ENCODE measurements at regions not wholly inside any gene's neighbourhood (a gene's known extent, or its start where the extent isn't known, plus 50 kb on each side); places are given as distances from the start of the nearest gene placed in this dataset.

DNA sequence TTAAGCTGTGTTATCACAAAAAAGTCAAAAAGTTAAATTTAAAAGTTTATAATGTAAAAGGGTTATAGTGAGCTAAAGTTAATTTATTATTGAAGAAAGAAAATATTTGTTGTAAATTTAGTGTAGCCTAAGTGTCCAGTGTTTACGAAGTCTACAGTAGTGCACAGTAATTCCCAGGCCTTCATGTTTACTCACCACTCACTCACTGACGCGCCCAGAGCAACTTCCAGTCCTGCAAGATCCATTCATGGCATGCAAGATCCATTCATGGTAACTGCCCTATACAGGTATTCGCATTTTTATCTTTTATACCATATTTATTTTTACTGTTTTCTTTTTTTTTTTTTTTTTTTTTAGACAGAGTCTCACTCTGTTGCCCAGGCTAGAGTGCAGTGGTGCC is 69.5 kb downstream of the TPRA1 start:
- H3K4me3 ChIP-seq (ENCODE audit: low read length) = no peak overlapping the region
- DNase-seq (ENCODE audit: low read depth) = no peak
- H3K9me3 ChIP-seq (ENCODE audit: control insufficient read depth, low read length) = peaks cover 20% of the 10 kb centered on the region
- H3K9ac ChIP-seq (ENCODE audit: low read length) = no peak overlapping the region
- no peaks in the 10 kb centered on the region for H3K36me3 ChIP-seq (ENCODE audit: control insufficient read depth, insufficient read depth, low read length, severe bottlenecking)
- peaks cover 29% of the 10 kb centered on the region for H3K27me3 ChIP-seq (replicated peaks; ENCODE audit: control insufficient read depth, insufficient read depth, low read length)
- H3K4me1 ChIP-seq (ENCODE audit: control insufficient read depth, insufficient read depth, low read length) = no peaks in the 10 kb centered on the region

DNA sequence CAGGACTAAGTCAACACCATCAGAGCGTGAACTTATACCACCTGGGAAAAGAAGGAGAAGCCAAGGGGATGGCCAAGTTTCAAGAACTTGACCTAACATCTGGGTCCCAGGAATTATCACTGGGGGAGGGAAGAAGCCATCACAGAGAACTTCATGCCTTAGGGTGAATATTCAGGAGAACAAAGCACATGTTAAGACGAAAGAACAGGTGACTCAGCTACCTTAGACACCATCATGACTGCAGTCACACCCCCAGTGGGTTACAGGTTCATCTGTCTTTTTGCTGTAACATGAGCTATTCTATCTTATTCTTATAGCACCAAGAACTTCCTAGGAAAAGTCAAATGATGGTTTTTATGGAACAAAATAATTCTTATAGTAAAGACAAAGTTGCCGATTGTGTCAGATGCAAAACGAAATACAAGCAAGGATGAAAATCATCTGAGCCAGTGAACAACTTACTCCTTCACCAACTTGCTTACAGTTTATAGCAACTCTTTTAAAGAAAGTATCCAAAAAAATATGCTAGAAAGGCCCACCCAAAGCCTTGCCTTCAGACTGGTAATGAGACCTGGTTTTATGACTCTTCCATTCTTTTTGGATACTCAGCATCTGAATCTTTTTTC is 72.0 kb downstream of the TPRA1 start:
- Histone ChIP-seq H3K4me3 (ENCODE audit: low read length) (no peak overlapping the region), H3K27me3 (replicated peaks; ENCODE audit: control insufficient read depth, insufficient read depth, low read length) (peaks cover 18% of the 10 kb centered on the region), H3K9me3 (ENCODE audit: control insufficient read depth, low read length) (peaks cover 20% of the 10 kb centered on the region), H3K4me1 (ENCODE audit: control insufficient read depth, insufficient read depth, low read length) (no peaks in the 10 kb centered on the region), H3K9ac (ENCODE audit: low read length) (no peak overlapping the region), H3K36me3 (ENCODE audit: control insufficient read depth, insufficient read depth, low read length, severe bottlenecking) (no peaks in the 10 kb centered on the region)
- DNase-seq (ENCODE audit: low read depth) = no peak

DNA sequence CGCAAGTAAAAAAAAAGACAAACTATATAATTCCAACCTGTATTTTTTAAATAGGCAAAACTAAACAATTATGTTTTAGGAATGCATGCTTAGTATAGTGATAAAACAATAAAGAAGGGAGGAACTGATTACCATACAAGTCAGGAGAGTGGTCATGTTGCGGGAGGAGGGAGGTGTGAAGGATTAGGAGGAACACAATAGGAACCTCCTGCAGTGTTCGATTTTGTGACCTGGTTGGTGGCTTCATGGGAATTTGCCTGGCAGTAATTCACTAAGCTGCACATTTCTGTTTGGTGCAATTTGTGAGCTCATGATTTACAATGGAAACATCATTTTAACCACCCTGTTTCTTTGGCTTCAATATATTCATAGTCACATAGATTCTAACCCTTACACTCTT is 78.3 kb downstream of the TPRA1 start:
- Histone ChIP-seq H3K4me1 (ENCODE audit: control insufficient read depth, insufficient read depth, low read length) (no peaks in the 10 kb centered on the region), H3K9ac (ENCODE audit: low read length) (no peak overlapping the region), H3K4me3 (ENCODE audit: low read length) (no peak overlapping the region), H3K27me3 (replicated peaks; ENCODE audit: control insufficient read depth, insufficient read depth, low read length) (peaks cover 5% of the 10 kb centered on the region), H3K36me3 (ENCODE audit: control insufficient read depth, insufficient read depth, low read length, severe bottlenecking) (no peaks in the 10 kb centered on the region), H3K9me3 (ENCODE audit: control insufficient read depth, low read length) (no peaks in the 10 kb centered on the region)
- no peak for DNase-seq (ENCODE audit: low read depth)

DNA sequence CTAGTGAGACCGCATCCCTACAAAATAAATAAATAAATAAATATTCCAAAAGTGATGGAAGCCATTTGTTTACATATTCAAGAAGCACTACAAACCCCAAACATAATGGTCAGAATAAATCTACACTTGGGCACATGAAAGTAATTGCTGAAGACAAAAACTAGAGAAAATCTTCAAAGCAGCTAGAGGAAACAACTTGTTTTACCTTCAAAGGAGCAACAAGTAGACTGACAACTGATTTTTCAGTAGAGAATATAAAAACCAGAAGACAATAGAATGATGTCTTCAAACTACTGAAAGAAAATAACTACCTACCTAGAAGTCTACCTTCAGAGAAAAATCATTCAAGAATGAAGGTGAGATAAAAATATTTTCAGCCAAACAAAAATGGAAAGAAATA is 89.4 kb downstream of the TPRA1 start:
- no peak overlapping the region for H3K9ac ChIP-seq (ENCODE audit: low read length)
- peaks cover 38% of the 10 kb centered on the region for H3K9me3 ChIP-seq (ENCODE audit: control insufficient read depth, low read length)
- H3K4me3 ChIP-seq (ENCODE audit: low read length) = no peak overlapping the region
- no peaks in the 10 kb centered on the region for H3K4me1 ChIP-seq (ENCODE audit: control insufficient read depth, insufficient read depth, low read length)
- H3K27me3 ChIP-seq (replicated peaks; ENCODE audit: control insufficient read depth, insufficient read depth, low read length) = peaks cover 15% of the 10 kb centered on the region
- no peak for DNase-seq (ENCODE audit: low read depth)
- no peaks in the 10 kb centered on the region for H3K36me3 ChIP-seq (ENCODE audit: control insufficient read depth, insufficient read depth, low read length, severe bottlenecking)

GRCh38 chr3:127497676-127498075 is 92.9 kb downstream of the TPRA1 start:
- Histone ChIP-seq H3K4me1 (ENCODE audit: control insufficient read depth, insufficient read depth, low read length) (no peaks in the 10 kb centered on the region), H3K36me3 (ENCODE audit: control insufficient read depth, insufficient read depth, low read length, severe bottlenecking) (no peaks in the 10 kb centered on the region), H3K9ac (ENCODE audit: low read length) (no peak overlapping the region), H3K27me3 (replicated peaks; ENCODE audit: control insufficient read depth, insufficient read depth, low read length) (peaks cover 26% of the 10 kb centered on the region), H3K4me3 (ENCODE audit: low read length) (no peak overlapping the region), H3K9me3 (ENCODE audit: control insufficient read depth, low read length) (peaks cover 33% of the 10 kb centered on the region)
- DNase-seq (ENCODE audit: low read depth) = no peak

DNA sequence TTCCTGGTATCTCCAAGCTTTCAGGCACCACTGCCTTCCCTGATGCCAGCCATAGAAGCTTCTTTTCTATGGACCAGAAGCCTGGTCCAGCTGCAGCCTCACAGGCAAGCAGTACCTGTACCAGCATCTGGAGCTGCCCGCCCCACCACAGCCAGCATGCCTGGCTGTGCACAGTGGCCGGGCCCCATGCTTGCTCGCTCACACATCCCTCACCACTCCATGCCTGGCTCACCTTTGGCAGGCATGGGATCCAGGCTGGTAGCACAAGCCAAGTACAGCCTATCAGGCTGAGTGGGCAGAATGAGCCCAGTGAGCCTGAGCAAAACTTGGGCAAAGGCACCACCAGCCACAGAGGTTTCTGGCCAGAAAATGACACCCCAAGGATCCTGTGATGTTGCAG is 93.4 kb downstream of the TPRA1 start:
- peaks cover 31% of the 10 kb centered on the region for H3K27me3 ChIP-seq (replicated peaks; ENCODE audit: control insufficient read depth, insufficient read depth, low read length)
- H3K4me3 ChIP-seq (ENCODE audit: low read length) = no peak overlapping the region
- H3K4me1 ChIP-seq (ENCODE audit: control insufficient read depth, insufficient read depth, low read length) = no peaks in the 10 kb centered on the region
- no peak overlapping the region for H3K9ac ChIP-seq (ENCODE audit: low read length)
- no peaks in the 10 kb centered on the region for H3K36me3 ChIP-seq (ENCODE audit: control insufficient read depth, insufficient read depth, low read length, severe bottlenecking)
- DNase-seq (ENCODE audit: low read depth) = no peak
- peaks cover 33% of the 10 kb centered on the region for H3K9me3 ChIP-seq (ENCODE audit: control insufficient read depth, low read length)

DNA sequence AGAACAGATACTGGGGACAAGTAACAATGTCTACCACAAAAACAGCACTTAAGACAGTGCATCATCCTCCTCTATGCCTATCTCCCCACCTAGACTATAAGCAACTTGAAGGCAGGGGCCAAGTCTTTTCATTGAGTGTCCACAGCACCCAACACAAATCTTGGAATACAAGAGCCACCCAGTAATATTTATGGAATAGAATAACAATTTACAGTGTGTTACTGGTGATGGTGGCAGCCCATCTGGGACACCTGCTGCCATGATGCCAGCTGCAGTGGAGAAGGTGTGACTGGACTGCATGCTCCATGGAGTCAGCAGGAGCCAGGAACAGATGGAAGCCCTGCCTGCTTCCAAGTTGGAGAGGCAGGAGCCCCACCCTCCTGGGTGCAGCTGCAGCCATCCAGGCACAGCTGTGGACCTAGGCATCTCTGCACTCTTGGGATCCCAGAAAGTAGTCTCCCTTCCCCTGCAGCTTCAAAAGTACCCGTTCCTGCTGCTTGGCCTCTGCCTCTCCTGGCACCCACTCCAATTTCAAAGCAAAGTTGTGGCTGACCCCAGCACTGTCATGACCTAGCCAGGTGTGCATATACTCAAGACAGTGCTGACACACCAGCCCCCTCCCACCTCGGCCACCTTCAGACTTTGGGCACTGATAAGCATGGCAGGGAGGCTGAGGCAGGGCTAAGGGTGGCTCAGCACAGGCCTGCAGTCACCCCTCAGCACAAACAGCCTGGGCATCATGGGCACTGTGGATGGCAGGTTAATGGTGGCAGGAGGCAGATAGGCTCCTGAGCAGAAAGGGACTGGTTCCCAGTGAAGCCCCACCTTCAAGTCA is 94.5 kb downstream of the TPRA1 start:
- H3K9me3 ChIP-seq (ENCODE audit: control insufficient read depth, low read length) = peaks cover 25% of the 10 kb centered on the region
- DNase-seq (ENCODE audit: low read depth) = no peak
- no peak overlapping the region for H3K9ac ChIP-seq (ENCODE audit: low read length)
- H3K4me3 ChIP-seq (ENCODE audit: low read length) = no peak overlapping the region
- no peaks in the 10 kb centered on the region for H3K4me1 ChIP-seq (ENCODE audit: control insufficient read depth, insufficient read depth, low read length)
- no peaks in the 10 kb centered on the region for H3K36me3 ChIP-seq (ENCODE audit: control insufficient read depth, insufficient read depth, low read length, severe bottlenecking)
- peaks cover 35% of the 10 kb centered on the region for H3K27me3 ChIP-seq (replicated peaks; ENCODE audit: control insufficient read depth, insufficient read depth, low read length)

- Histone ChIP-seq H3K4me3 (ENCODE audit: low read length) (no peak overlapping the region), H3K4me1 (ENCODE audit: control insufficient read depth, insufficient read depth, low read length) (no peaks in the 10 kb centered on the region), H3K9me3 (ENCODE audit: control insufficient read depth, low read length) (peaks cover 6% of the 10 kb centered on the region), H3K36me3 (ENCODE audit: control insufficient read depth, insufficient read depth, low read length, severe bottlenecking) (no peaks in the 10 kb centered on the region), H3K27me3 (replicated peaks; ENCODE audit: control insufficient read depth, insufficient read depth, low read length) (peaks cover 46% of the 10 kb centered on the region), H3K9ac (ENCODE audit: low read length) (no peak overlapping the region)
- DNase-seq (ENCODE audit: low read depth) = no peak
Observed at GRCh38 chr3:127493924-127494646, 96.4 kb downstream of the TPRA1 start.

DNA sequence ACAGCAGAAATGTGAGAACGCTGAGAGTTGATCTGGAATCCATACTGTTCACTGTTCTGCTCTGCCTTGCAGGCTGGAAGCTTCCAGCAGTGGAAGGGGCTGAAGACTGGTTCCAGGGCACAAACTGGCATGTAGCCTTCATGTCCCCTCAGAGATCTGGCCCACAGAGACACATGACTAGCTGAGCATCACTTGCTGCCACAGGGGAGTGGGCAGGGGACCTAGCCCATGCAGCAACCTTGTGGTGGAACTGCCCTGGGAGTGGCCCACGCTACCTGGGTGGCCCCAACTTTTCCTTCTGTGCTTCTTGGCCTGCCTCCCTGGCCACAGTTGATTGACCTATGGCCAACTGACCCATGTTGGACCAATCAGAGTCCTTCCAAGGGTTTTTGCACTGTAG is 98.1 kb downstream of the TPRA1 start:
- Histone ChIP-seq H3K4me1 (ENCODE audit: control insufficient read depth, insufficient read depth, low read length) (no peaks in the 10 kb centered on the region), H3K9me3 (ENCODE audit: control insufficient read depth, low read length) (peaks cover 5% of the 10 kb centered on the region), H3K9ac (ENCODE audit: low read length) (no peak overlapping the region), H3K27me3 (replicated peaks; ENCODE audit: control insufficient read depth, insufficient read depth, low read length) (peaks cover 57% of the 10 kb centered on the region), H3K4me3 (ENCODE audit: low read length) (no peak overlapping the region), H3K36me3 (ENCODE audit: control insufficient read depth, insufficient read depth, low read length, severe bottlenecking) (no peaks in the 10 kb centered on the region)
- no peak for DNase-seq (ENCODE audit: low read depth)

GRCh38 chr3:127491909-127492308 is 98.6 kb downstream of the TPRA1 start:
- no peak overlapping the region for H3K9ac ChIP-seq (ENCODE audit: low read length)
- DNase-seq (ENCODE audit: low read depth) = no peak
- peaks cover 57% of the 10 kb centered on the region for H3K27me3 ChIP-seq (replicated peaks; ENCODE audit: control insufficient read depth, insufficient read depth, low read length)
- no peaks in the 10 kb centered on the region for H3K36me3 ChIP-seq (ENCODE audit: control insufficient read depth, insufficient read depth, low read length, severe bottlenecking)
- no peak overlapping the region for H3K4me3 ChIP-seq (ENCODE audit: low read length)
- H3K9me3 ChIP-seq (ENCODE audit: control insufficient read depth, low read length) = peaks cover 5% of the 10 kb centered on the region
- H3K4me1 ChIP-seq (ENCODE audit: control insufficient read depth, insufficient read depth, low read length) = no peaks in the 10 kb centered on the region

DNA sequence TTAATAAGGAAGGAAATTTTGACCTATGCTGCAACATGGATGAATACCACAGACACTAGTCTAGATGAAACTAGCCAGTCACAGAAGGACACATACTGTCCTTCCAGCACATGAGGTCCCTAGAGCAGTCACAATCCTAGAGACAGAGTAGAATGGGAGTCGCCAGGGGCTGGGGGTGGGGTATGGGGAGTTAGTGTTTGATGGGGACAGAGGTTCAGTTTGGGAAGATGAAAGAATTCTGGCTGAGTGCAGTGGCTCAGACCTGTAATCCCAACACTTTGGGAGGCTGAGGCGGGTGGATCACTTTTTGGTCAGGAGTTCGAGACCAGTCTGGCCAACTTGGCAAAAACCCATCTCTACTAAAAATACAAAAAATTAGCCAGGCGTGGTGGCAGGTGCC is 99.2 kb downstream of the TPRA1 start:
- peaks cover 5% of the 10 kb centered on the region for H3K9me3 ChIP-seq (ENCODE audit: control insufficient read depth, low read length)
- no peak overlapping the region for H3K4me3 ChIP-seq (ENCODE audit: low read length)
- no peak for DNase-seq (ENCODE audit: low read depth)
- H3K9ac ChIP-seq (ENCODE audit: low read length) = no peak overlapping the region
- H3K36me3 ChIP-seq (ENCODE audit: control insufficient read depth, insufficient read depth, low read length, severe bottlenecking) = no peaks in the 10 kb centered on the region
- H3K4me1 ChIP-seq (ENCODE audit: control insufficient read depth, insufficient read depth, low read length) = no peaks in the 10 kb centered on the region
- H3K27me3 ChIP-seq (replicated peaks; ENCODE audit: control insufficient read depth, insufficient read depth, low read length) = peaks cover 52% of the 10 kb centered on the region
